ENCODE measurements at regions not wholly inside any gene's neighbourhood (a gene's known extent, or its start where the extent isn't known, plus 50 kb on each side); places are given as distances from the start of the nearest gene placed in this dataset.

DNA sequence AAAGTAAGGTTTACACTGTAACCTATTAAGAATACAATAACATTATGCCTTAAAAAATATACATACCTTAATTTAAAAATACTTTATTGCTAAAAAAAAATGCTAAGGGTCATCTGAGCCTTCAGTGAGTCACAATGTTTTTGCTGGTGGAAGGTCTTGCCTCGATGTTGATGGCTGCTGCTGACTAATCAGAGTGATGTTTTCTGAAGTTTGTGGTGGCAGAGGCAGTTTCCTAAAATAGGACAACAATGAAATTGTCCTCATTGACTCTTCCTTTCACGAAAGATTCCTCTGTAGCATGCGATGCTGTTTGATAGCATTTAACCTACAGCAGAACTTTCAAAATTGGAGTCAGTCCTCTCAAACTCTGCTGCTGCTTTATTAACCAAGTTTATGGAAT, 97.6 kb downstream of the FAT3 start:
- no peak for DNase-seq (ENCODE audit: low spot score)

DNA sequence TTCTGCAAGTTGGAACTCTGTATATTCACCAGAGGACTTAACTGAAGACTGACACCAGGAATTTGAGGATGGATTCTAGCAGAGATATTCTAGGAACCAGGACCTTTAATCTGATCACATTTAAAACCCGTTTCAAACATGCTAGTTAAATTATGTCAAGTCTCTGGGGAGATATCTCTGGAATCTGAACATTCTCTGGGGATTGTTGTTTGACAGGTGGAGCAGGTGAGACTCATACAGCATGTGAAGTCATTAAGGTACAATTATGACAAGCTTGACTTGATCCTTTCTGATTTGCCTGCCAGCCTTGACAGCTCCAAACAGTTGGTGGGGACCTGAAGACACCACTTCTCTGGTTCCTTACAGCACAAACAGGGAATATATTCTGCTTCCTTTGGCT, 100.3 kb downstream of the FAT3 start:
- DNase-seq (ENCODE audit: low spot score): no peak

DNA sequence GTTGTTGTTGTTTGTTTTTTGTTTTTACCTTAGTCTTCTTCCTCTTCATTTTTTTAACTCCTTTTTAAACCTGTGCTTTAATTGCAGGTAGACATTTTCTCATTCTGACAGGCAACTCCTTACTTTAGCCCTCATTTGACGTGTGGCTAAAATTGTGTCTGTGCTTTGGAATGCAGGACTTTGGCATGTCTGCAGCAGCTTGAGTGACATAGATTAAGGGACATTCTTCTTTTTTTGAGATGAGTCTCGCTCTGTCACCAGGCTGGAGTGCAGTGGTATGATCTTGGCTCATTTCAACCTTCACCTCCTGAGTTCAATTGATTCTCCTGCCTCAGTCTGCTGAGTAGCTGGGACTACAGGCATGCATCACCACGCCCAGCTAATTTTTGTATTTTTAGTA, 100.8 kb downstream of the FAT3 start:
- no peak for DNase-seq (ENCODE audit: low spot score)

DNA sequence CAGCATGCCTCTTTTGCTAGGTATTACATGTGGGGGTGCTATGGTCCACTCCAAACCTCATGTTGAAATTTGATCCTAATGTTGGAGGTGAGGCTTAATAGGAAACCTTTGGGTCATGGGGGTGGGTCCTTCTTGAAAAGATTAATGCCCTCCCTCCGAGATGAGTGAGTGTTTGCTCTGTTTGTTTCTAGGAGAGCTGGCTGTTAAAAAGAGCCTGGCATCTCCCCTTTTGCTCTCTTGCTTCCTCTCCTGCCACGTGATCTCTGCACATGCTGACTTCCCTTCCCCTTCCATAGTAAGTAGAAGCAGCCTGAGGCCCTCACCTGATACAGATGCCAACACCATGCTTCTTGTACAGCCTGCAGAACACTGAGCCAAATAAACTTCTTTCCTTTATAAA, 104.5 kb downstream of the FAT3 start:
- no peak for DNase-seq (ENCODE audit: low spot score)

DNA sequence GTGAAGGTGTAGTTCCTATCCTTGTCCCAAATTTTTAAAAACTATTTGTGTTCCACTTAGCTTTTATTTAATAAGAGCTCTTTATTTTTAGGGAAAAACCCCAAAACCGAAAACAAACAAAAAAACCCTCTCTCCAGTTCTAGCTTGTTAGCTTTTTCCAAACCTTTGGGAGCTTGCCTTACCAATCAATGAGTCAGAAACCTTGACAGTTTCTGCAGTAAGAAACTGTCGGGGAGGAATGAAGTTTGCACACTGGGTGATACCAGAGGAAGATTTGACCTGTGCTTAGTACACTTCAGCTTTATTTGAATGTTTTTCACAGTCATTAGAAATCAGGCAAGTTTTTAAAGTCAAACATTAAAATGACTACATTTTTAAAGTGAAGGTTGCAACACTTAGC, 105.0 kb downstream of the FAT3 start:
- no peak for DNase-seq (ENCODE audit: low spot score)

DNA sequence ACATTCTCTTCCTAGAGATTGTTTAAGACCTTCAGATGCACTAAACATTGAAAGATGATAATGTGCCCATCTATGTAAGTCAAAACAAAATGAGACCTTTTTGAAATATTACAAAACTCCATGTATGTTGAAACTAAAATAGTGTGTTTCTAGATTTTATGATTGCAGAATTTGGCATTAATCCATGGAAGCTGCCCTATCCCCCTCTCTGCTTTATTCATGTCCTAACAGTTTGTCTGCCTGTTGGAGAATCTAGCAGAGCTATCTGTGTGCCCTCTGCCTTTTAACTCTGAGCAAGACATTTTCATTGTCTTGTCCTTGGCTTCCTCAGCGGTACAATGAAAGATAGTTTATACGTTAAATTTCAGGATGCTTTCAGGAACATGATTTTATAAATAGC, 105.5 kb downstream of the FAT3 start:
- DNase-seq (ENCODE audit: low spot score): no peak

DNA sequence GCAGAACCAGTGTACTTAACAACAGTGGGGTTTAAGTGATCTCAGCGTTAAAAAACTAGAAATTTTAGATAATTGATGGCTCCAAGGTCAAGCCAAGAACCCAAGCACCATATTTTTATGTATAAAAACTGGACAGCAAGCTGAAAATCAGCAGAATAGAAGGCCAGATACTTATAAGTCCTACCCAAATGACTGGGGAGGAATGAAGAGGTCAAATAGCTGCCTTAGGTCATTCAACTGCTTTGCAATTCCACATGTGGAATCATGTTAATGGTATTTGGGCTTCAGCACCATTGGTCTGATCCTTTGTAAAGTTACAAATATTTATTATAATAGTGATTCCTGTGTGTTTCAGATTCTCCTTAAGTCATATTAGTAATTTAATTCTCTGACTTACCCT, 108.4 kb downstream of the FAT3 start:
- no peak for DNase-seq (ENCODE audit: low spot score)

DNA sequence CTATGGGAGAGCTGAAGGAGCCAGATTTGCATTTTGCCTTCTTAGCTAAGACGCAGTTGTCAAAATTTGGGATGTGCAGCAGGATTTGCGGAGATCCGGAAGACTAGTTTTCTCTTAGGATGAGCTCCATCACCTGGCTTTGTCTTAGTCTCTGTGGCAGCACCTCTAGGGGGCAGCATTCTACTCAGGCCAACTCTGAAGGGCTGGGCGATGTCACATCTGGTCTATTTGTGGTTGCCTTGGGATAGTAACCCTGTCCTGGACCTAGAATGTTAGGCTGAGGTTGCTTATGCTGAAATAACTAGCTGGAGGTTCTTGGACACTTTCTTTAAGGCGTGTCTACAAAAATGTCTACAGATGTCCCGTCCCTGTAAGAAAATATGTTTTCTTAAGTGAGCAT, 116.2 kb downstream of the FAT3 start:
- DNase-seq (ENCODE audit: low spot score): no peak

DNA sequence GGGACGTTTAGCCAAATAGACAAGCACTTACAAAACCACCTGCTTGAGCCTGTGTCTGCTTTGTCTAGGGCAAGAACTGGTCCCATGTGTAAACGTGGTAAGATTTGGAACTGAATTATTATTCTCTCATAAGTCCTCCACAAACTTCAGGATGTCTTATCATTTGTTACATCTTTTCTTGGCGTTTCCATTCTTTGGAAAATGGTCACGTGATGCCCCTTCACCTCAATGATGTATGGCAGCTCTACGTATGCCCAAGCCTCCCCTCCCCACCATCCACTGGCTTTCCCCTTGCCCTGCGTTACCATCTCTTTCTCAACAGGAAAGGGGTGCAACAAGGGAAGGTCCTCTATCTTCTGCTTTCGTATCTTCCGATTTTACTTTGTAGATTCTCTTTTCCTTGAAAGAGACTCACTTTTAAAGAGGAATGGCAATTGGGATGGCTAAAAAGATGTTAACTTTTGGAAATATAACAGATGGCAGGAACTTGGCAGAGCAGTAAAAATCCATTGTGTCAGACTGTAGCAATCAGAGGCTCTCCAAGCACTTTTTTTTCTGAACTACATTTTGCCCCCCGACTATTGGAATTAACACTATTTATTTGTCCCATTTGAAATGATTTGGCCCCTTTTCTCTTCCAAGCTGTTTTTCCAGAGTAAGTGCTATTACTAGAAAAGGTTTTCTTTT, 117.6 kb downstream of the FAT3 start:
- DNase-seq (ENCODE audit: low spot score): no peak

DNA sequence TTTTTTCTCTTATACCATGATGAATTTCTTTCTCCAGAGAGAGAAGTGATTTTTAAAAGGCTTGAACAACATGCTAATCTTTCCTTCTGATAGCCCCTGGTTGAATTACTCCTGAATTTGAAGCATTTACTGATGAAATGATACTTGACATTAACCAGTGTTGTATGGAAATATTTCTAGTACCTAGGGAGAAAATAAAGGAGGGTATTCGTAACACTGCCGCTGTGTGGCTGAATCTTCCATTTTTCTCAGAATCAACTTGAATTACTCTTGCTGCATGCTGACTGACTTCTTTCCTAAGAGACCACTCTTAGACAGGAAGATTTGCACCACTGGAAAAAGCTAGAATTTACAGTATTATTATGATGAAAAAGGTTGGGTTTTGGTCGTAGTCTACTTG, 118.3 kb downstream of the FAT3 start:
- DNase-seq (ENCODE audit: low spot score): no peak

DNA sequence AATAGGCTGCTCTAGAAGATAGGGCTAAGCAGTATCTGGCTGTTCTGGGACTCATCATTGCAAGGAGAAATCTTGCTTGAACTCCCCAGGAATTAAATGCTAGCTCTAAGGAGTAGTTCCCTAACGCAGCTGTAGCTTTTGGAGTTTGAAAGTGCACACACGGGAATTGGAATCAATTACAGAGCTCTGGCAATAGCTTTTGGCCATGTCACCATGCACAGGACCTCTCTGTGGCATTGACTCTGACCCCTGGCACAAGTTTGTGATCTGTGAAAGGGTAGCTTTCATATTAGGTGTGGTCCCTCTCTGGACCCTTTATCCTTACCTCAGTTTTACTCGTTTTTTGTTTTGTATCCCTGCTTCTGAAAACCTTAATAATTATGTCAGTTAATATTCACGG, 121.6 kb downstream of the FAT3 start:
- DNase-seq (ENCODE audit: low spot score): no peak

DNA sequence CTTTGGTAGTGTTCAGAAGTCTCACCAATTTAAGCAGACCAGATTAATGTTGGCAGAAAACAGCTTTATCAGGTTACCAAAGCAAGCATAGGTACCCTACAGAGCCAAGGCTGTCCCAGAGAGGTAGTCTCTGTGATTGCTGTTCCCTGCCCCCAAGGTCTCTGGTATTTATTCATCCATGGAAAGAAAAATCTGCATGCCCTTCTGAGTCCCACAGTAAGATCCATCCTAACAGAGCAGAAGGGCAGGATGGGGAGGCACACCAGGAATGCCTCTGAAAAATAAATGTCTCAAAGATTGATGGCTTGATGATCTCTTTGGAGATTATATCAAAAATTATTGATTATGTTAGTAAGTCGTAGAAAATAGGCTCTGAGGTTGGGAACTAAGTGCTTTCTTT, 122.8 kb downstream of the FAT3 start:
- no peak for DNase-seq (ENCODE audit: low spot score)

DNA sequence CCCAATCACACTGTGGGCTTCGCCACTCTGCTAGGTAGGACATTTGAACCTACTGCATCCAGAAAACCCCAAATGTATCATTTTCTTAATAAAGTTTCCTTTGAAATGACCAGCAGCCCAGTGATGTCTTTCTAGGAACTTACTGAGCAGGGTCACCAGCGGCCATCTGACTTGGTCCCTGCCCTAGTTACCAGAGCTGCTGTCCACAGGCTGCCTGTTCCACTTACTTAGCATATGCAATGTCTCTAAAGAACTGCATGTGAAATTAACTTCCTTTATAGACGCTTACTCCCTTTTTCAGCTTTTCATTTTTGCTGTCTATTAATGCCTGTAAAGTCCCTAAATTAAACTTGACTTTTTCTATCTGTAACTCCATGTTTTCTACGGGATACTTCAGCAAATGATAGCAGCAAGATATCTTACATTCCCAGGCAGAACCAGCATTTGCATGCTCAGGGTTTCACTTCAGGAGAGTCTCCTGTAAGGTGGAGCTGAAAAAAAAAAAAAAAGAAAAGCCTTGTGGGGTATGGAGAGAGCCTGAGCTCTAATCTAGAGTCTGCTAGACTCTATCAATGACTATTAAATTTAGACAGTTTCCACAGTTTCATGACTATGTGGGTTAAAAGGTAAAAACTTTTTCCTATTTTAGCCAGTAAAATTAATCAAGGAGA, 125.0 kb downstream of the FAT3 start:
- no peak for DNase-seq (ENCODE audit: low spot score)

DNA sequence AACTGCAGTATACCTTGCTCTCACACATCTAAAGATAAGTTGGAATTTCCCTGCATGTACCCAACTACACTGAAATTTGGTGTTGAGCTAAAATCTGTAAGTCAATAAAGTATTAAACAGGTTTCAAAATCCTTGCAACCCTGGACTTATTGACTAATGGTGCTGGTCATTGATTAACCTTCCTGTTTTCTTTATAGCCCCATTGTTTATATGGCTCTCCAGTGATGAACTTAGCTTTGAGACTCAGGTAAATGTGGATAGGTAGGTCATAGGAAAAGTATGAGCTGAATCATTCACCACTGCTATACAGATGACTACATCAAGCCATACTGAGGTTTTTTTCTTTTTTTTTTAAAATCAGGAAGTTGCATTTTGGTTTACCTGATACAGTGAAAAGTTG, 132.7 kb downstream of the FAT3 start:
- DNase-seq (ENCODE audit: low spot score): no peak

DNA sequence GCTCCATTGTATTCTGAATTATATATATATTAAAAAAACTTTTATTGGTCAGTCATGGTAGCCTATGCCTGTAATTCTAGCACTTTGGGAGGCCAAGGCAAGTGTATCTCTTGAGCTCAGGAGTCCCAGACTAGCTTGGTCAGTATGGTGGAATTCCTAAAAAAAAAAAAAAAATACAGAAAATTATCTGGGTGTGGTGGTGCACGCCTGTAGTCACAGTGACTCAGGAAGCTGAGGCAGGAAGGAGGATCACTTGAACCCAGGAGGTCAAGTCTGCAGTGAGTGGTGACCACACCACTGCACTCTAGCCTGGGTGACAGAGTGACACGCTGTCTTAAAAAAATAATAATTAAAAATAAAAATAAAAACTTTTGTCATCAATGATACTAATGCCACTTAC, 133.2 kb downstream of the FAT3 start:
- DNase-seq (ENCODE audit: low spot score): no peak

DNA sequence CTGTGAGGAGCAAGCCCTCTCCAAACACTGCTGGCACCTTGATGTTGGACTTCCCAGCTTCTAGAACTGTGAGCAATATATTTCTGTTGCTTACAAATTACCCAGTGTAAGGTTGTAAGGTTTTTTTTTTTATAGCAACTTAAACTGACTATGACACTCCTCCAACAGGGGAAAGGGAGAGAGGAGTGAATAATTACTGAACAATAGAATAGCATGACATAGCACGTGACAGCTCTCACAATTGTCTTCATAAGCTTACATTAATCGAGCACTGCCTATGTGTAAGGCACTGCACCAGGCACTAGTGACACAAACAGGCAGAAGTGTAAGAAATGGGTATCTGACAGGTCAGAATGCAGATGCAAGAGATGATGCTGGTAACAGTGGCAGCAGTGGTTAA, 136.9 kb downstream of the FAT3 start:
- no peak for DNase-seq (ENCODE audit: low spot score)

DNA sequence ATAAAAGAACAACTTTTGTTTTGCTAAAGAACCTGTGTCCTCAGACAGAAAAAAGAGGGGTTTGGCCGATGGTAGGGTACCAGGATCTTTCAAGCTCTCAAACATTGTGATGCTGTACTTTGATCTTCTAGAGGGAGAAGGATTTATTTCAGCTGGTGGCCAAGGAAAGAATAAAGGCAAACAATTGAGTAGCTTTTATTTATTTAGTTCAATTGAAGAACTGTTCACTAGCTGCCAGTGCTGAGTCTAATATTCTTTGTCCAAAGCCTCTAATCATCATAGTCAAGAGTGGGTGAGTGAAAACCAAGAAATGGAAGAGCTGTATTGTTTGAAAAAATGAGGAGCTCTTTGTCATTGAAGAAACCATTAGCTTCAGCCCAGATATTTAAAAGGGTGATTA, 138.4 kb downstream of the FAT3 start:
- no peak for DNase-seq (ENCODE audit: low spot score)

DNA sequence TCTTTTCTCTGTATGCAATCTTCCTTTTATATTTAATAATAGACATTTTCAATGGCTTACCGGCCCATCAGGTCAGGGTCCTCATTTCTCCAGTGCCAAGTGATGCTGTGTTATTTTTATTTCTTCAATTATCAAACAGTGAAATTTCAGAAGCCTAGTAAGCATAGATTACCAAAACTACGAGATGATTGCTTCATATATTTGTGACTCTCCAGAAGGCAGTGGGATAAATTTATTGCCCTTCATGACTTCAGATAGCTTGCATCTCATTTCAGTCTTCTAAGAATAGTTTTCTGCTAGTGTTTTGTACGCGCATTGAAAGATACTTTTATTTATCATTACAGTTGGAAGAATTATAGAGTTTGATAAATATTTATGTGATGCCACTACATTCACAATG, 139.6 kb downstream of the FAT3 start:
- no peak for DNase-seq (ENCODE audit: low spot score)

DNA sequence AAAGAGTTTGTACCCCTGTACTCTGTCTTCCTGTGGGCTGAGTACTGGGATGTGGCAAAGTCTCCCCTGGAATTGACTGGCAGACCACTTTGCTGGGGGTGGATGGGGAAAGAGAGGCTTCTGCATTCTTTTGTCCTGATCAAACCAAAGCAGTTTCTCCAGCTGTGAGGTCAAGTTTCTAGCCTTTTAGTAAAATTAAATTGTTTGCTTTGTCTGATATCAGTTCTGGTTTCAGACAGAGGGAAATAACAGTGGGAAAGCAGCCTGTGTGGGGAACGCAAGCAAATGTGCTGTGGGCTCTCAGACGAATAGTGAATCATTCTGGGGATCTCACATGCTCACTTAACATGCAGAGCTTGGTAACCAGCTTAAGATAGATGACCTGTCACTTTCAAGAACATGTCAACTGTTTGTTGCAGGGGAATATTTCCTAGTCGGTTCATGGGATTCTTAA, 151.6 kb downstream of the FAT3 start:
- no peak for DNase-seq (ENCODE audit: low spot score)

DNA sequence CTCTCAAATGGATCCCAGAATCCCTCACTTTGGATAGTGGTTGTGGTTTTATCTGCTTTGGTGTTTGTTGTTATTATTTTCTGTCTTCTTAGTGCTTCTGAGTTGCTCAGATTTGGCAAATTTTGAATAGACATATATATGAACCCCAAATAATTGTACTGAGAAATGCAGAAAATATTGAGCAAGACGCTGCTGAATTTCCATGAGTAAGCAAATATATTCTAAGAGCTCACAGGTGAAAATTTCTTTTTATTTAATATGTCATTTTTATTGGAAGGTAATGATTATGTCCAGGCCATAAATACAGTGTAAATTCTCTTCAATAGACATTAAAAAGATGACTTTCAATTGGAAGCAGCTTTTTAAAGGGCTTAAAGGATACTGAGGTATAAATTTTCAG, 152.1 kb downstream of the FAT3 start:
- no peak for DNase-seq (ENCODE audit: low spot score)

DNA sequence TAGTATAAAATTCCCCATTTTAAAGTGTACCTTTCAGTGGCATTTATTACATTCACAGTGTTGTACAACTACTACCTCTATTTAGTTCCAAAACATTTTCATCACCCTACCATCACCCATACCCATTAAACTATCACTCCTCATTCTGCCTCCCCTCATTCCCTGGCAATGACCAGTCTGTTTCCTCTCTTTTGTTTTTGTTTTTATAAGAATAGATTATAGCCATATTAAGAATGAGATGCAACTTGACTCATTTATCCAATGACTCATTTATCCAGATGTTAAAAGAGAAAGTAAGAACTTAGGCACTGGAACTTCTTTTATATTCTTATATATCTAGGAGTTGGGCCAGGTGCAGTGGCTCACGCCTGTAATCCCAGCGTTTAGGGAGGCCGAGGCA, 156.3 kb downstream of the FAT3 start:
- no peak for DNase-seq (ENCODE audit: low spot score)

DNA sequence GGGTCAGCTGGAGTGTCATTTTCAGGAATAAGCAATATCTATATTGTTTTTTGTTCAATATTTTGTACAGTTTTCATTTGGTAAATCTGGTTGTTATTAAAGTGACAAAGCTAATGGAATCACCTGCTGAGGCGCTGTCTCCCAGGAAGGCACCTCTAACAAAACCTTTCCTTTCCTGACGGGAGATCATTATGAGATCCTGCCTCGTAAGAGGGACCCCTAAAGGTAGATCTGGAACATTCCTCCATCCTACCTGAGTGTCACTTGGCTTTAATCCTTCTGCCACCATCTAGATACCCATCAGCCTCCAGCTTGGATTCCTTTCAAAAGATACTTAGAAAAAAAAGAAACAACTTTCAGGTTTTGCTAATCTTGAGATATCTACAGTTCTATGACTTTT, 157.7 kb downstream of the FAT3 start:
- no peak for DNase-seq (ENCODE audit: low spot score)

DNA sequence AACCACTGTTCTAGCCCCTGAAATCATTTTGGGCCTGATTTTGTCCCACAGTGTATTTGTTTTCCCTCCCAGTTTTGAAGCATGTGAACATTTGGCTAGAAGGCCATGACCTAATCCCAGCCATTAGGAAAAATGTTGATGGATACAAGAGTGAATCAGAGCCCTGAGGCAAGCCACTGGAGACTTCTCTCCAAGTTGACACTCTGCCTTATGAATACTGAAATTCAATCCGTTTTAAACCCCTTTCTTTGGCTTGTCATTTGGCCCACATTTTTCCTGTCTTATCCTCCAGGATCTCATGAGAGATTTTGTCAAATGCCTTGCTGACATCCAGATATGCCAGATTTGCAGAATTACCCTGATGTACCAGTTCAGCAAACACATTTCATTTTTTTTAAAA, 158.8 kb downstream of the FAT3 start:
- no peak for DNase-seq (ENCODE audit: low spot score)

DNA sequence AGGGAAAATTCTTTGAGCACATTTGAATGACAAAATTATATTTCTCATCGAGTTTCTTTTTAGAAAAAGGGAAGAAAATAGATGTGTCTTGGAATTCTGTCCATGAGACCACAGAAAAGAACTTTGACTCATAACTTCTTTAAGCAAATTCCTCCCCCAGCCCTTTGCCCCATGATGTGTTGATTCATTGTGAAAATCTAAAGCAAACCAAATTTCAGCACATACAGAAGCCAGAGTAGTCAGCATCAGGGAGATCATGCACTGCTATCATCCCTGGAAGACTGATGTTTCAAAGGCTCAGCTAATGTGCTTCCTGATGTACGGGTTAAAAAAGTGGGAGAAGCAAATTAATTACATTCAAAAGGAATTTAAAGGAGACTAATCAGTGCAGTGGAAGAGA, 159.7 kb downstream of the FAT3 start:
- DNase-seq (ENCODE audit: low spot score): no peak

All from COLO829 (cell line).